H1 (cell line): ENCODE measurements at regions not wholly inside any gene's neighbourhood (a gene's known extent, or its start where the extent isn't known, plus 50 kb on each side); places are given as distances from the start of the nearest gene placed in this dataset.
"Not testable (repeated sequence)": the region's sequence is repeated elsewhere in the genome, so short reads cannot be mapped to it uniquely, and the experiment has no call there.

ENCODE experiments used
- BRCA1 ChIP-seq: IDR thresholded peaks from 2 replicates; pipeline ENCODE4 v1.6.1; 2012; ENCODE audit warnings: low read depth, low read length, improper control_type of control experiment
- CTCF ChIP-seq, 3 experiments: IDR thresholded peaks; 1 replicate in 2 of 3; 2 replicates in 1 of 3; pipeline versions ENCODE4 v1.5.1 to v1.6.1; 2011; ENCODE audit warnings: low read length in 3 of 3, mild to moderate bottlenecking in 3 of 3, inconsistent platforms in 2 of 3, low read depth in 1 of 3, moderate library complexity in 1 of 3; ENCODE audit not compliant: insufficient read depth in 1 of 3; ENCODE audit errors: control extremely low read depth in 1 of 3
- EP300 ChIP-seq, 2 experiments: IDR thresholded peaks; 1 replicate in 1 of 2; 2 replicates in 1 of 2; pipeline ENCODE4 v1.6.1; 2011 to 2012; ENCODE audit warnings: low read depth in 2 of 2, low read length in 2 of 2, mild to moderate bottlenecking in 2 of 2, borderline replicate concordance in 1 of 2, inconsistent platforms in 1 of 2, moderate library complexity in 1 of 2
- FOSL1 ChIP-seq: IDR thresholded peaks from 2 replicates; pipeline ENCODE4 v1.6.1; 2011; ENCODE audit warnings: mild to moderate bottlenecking, low read depth, low read length, moderate library complexity; ENCODE audit not compliant: insufficient read depth
- GTF2F1 ChIP-seq: IDR thresholded peaks from 2 replicates; pipeline ENCODE4 v1.6.1; 2012; ENCODE audit warnings: low read depth, low read length, improper control_type of control experiment, borderline replicate concordance
- POLR2A ChIP-seq, 2 experiments: IDR thresholded peaks; 1 replicate in 1 of 2; 2 replicates in 1 of 2; pipeline ENCODE4 v1.6.1; 2011; ENCODE audit warnings: low read depth in 2 of 2, low read length in 2 of 2, mild to moderate bottlenecking in 2 of 2; ENCODE audit errors: control extremely low read depth in 1 of 2
- POLR2AphosphoS5 ChIP-seq: IDR thresholded peaks from 2 replicates; pipeline ENCODE4 v1.6.1; 2011; ENCODE audit warnings: low read depth, low read length
- SP2 ChIP-seq: IDR thresholded peaks from 2 replicates; pipeline ENCODE4 v1.6.1; 2012; ENCODE audit warnings: mild to moderate bottlenecking, low read length, inconsistent platforms

- not testable (repeated sequence) for TF ChIP-seq POLR2A (IDR thresholded peaks at IDR 0.05; ENCODE audit: control extremely low read depth in 1 of 2, low read depth in 2 of 2, low read length in 2 of 2); CTCF (IDR thresholded peaks at IDR 0.05; ENCODE audit: control extremely low read depth in 1 of 3, insufficient read depth in 1 of 3, low read depth in 1 of 3, low read length in 3 of 3); EP300 (IDR thresholded peaks at IDR 0.05; ENCODE audit: borderline replicate concordance in 1 of 2, low read depth in 2 of 2, low read length in 2 of 2); BRCA1; SP2; FOSL1; GTF2F1; POLR2AphosphoS5
Measured at GRCh38 chr7:153765869-153766268, 286.3 kb upstream of the DPP6 start.
